Left ventricle myocardium superior (tissue), 1 donor: ENCODE measurements at regions not wholly inside any gene's neighbourhood (a gene's known extent, or its start where the extent isn't known, plus 50 kb on each side); places are given as distances from the start of the nearest gene placed in this dataset.

Experiments used
- ATAC-seq: fragments of 200-7000 bp; cut with Tn5 transposase; one replicate; pipeline ENCODE4 v1.9.1; 2020; ENCODE audit warnings: mild to moderate bottlenecking, moderate library complexity
- DNase-seq: peaks from one replicate; pipeline ENCODE4 v3.0.0-alpha.2; 2020
- intact Hi-C: fragments of 100-400 bp; cut with micrococcal nuclease; formaldehyde crosslinking; loops from one replicate; pipeline ENCODE4 v1.11.0; 2022
- donor health status: DM: no; HTN: yes; CAD: no; lungs with severe emphysema.

- intact Hi-C loops = no loop called here
- ATAC-seq (no peak), DNase-seq (no peak)
These were observed 154.5 kb upstream of the PPP2R2D start for GRCh38 chr10:131746241-131746711.

- intact Hi-C loops = no loop called here
- DNase-seq (no peak), ATAC-seq (no peak)
These were observed 154.0 kb upstream of the PPP2R2D start for GRCh38 chr10:131746785-131747184.

GRCh38 chr10:131747251-131747650 is 153.6 kb upstream of the PPP2R2D start:
- intact Hi-C loops = no loop called here
- ATAC-seq (no peak), DNase-seq (no peak)

- DNase-seq (no peak), ATAC-seq (no peak)
- intact Hi-C loops = no loop called here
These were observed 153.0 kb upstream of the PPP2R2D start for GRCh38 chr10:131747791-131748190.

GRCh38 chr10:131748191-131748590 is 152.6 kb upstream of the PPP2R2D start:
- ATAC-seq (no peak), DNase-seq (no peak)
- intact Hi-C loops = no loop called here

- ATAC-seq = no peak
- intact Hi-C loops = no loop called here
These were observed 151.7 kb upstream of the PPP2R2D start for GRCh38 chr10:131748831-131749766.

GRCh38 chr10:131749767-131750142 is 151.1 kb upstream of the PPP2R2D start:
- no peak for DNase-seq
- ATAC-seq = no peak
- intact Hi-C loops = no loop called here

More at GRCh38 chr10:131748831-131749766, 151.7 kb upstream of the PPP2R2D start:
- DNase-seq = no peak

- intact Hi-C loops = no loop called here
- DNase-seq (no peak), ATAC-seq (no peak)
These were observed 150.5 kb upstream of the PPP2R2D start for GRCh38 chr10:131750171-131750895.

- intact Hi-C loops = no loop called here
- ATAC-seq = no peak
- DNase-seq = no peak
These were observed 149.6 kb upstream of the PPP2R2D start for GRCh38 chr10:131750973-131751826.

GRCh38 chr10:131751827-131752775 is 148.7 kb upstream of the PPP2R2D start:
- intact Hi-C loops = no loop called here
- DNase-seq (no peak), ATAC-seq (no peak)

GRCh38 chr10:131753336-131753735 is 147.5 kb upstream of the PPP2R2D start:
- intact Hi-C loops = no loop called here

GRCh38 chr10:131755200-131755599 is 145.6 kb upstream of the PPP2R2D start:
- intact Hi-C loops = no loop called here
- ATAC-seq = no peak
- DNase-seq = no peak

More at GRCh38 chr10:131753336-131753735, 147.5 kb upstream of the PPP2R2D start:
- ATAC-seq (no peak), DNase-seq (no peak)

- ATAC-seq (no peak), DNase-seq (no peak)
- intact Hi-C loops = no loop called here
These were observed 143.3 kb upstream of the PPP2R2D start for GRCh38 chr10:131757285-131758058.

- intact Hi-C loops = no loop called here
- DNase-seq (no peak), ATAC-seq (no peak)
These were observed 142.5 kb upstream of the PPP2R2D start for GRCh38 chr10:131758062-131758938.

- intact Hi-C loops = no loop called here
- ATAC-seq = no peak
- no peak for DNase-seq
These were observed 141.9 kb upstream of the PPP2R2D start for GRCh38 chr10:131758939-131759301.

- DNase-seq (no peak), ATAC-seq (no peak)
- intact Hi-C loops = no loop called here
These were observed 141.5 kb upstream of the PPP2R2D start for GRCh38 chr10:131759347-131759746.
